Left colon (tissue), 2 donors: ENCODE measurements at regions not wholly inside any gene's neighbourhood (a gene's known extent, or its start where the extent isn't known, plus 50 kb on each side); places are given as distances from the start of the nearest gene placed in this dataset.
"Not testable (repeated sequence)": the region's sequence is repeated elsewhere in the genome, so short reads cannot be mapped to it uniquely, and the experiment has no call there.

Experiments
- ATAC-seq: fragments of 200-7000 bp; cut with Tn5 transposase; one replicate; pipeline ENCODE4 v1.9.1; 2020; ENCODE audit warnings: mild to moderate bottlenecking, moderate library complexity
- DNase-seq, 2 donors: peaks; one replicate each; pipeline ENCODE4 v3.0.0-alpha.2; 2020
- intact Hi-C, 2 donors: fragments of 100-400 bp; cut with DNase I in 1 of 2; cut with micrococcal nuclease in 1 of 2; formaldehyde crosslinking; loops; one replicate each; pipeline versions ENCODE4 v1.11.2 to v1.14.0; 2022; cut with DNase I, micrococcal nuclease
- donor health status: DM: no; HTN: no; CAD: no.
- donor health status: DM: yes; HTN: yes; CAD: no.

- DNase-seq, ATAC-seq, intact Hi-C loops: not testable (repeated sequence)
Observed at GRCh38 chr18:1785980-1786379, 785.3 kb downstream of the METTL4 start.

GRCh38 chr18:1796636-1797035 lies 774.7 kb downstream of the METTL4 start:
- intact Hi-C loops: no loop called here
- ATAC-seq (no peak), DNase-seq (no peak)

DNA sequence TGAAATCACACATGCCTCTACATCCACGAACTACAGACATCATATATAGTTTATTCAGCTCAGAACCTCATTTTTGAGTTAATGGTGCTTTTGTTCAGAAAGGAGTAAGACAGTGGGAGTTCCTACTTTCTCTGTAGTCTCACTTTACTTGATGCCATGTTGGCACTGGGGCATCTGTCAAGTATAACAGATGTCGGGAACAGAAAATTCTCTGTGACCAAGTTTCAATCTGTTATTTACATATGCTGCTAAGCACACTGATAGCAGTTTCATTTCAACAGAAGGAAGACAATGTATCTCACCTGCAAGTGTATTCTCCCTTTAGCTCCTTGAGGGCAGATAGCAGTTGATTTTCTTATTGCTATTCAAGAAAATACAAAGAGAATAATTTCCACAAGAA lies 774.1 kb downstream of the METTL4 start:
- ATAC-seq: no peak
- intact Hi-C loops: no loop called here
- DNase-seq: no peak

DNA sequence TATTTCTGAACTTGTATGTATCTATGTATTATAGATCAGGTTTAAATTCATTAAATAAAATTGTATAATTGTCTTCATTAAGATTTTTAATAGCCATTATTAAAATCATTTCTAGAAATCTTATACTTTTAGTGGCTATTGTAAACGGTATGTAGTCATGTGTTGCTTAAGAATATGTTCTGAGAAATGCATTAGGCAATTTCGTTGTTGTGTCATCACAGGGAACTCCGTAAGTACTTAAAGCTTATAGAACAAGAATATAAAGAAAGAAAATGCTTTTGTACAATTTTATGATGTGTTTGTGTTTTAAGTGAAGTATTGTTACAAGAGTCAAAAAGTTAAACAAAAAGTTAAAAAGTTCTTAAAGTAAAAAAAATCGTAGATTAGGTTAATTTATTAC lies 765.8 kb downstream of the METTL4 start:
- DNase-seq (no peak), ATAC-seq (no peak)
- intact Hi-C loops: no loop called here

DNA sequence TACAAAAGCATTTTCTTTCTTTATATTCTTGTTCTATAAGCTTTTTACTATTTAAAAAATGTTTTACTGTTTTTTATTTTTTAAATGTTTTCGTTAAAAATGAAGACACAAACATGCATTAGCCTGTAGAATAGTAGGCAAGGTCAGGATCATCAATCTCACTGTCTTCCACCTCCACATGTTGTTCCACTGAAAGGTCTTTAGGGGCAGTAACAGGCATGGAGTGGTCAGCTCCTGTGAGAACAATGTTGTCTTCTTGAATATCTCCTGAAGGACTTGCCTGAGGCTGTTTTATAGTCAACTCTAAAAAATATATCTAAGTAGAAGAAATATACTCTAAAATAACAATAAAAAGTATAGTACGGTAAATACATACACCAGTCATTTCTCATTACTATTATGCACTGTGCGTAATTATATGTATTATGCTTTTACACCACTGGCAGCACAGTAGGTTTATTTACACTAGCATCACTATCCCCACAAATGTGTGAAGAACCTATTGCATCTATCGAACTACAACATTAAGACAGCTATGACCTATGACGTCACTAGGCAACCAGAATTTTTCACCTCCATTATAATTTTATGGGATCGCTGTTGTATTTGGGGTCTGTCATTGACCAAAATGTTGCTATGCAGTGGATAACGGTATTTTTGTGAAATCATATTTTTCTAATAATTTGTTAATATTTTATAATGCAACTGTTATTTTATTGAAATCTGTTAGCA lies 764.3 kb downstream of the METTL4 start:
- intact Hi-C loops: no loop called here
- no peak for ATAC-seq
- no peak for DNase-seq

- ATAC-seq: no peak
- intact Hi-C loops: no loop called here
- DNase-seq: no peak
Observed at GRCh38 chr18:1811282-1811681, 760.0 kb downstream of the METTL4 start.

DNA sequence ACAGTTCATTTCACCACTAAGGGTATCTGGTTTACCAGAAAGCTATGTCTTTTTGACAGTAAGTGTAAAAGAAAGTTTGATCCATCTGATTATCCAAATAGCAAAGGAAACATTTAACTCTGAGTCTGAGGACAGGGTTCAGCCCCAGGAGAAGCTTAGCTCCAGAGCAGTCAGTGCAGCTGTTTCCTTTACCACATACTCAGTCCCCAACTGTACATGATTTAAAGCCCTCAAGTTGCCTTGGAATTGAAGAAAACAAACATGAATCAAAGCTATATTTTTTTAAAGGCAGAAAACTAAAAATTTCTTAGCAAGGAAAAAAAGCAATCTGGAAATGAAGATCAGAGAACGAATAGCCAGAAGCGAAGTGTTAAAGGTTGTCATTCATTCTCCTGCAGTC lies 746.0 kb downstream of the METTL4 start:
- DNase-seq (no peak), ATAC-seq (no peak)
- intact Hi-C loops: no loop called here

DNA sequence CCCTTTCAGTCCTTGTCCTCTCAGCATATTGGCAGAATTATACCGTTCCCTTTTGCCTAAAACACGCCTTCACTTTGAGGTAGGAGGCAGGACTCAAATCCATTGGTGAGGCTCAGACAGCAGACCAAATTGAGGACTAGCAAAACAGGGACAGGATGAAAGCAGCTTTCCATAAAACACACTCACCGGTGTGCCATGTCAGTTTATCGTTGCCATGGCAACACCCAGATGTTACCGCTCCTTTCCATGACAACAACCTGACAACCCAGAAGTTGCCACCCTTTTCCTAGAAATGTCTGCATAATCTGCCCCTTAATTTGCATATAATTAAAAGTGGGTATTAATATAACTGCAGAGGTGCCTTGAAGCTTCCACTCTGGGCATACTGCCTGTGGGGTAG lies 730.4 kb downstream of the METTL4 start:
- intact Hi-C loops: no loop called here
- no peak for DNase-seq
- ATAC-seq: no peak

DNA sequence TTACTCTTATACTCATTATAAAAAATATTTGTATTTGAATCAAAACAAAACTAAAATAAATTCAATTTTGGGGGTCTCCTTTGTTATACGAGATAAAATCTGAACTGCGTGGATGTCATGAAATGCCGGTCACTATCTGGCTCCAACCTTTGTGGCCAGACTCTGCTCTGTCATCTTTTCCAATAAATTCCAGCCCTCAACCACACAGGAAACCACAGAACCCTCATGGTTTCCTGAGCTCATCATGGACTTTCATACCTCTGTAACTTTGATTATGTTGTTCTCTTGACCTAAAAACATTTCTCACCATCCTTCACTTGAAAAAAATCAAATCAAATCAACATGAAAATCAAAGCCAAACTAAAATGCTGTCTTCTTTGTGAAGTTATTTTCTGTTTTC lies 724.7 kb downstream of the METTL4 start:
- no peak for ATAC-seq

DNA sequence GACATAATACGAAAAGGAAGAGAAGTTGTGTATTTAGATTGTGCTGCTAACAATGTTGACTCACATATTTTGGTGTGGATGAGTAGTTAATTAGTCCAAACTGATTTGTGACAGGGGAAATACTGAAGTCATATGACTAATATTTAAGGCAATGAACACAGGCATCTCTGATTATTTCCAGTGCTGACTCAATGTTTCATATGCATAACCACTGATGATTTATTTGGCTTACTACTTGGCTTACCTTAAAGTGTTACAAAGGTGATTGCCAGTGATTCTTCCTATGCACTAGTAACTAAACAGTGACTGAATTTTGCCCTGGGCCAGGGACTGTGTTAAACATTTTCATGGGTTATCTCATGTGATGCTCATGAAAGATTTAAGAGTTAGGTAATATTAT lies 722.6 kb downstream of the METTL4 start:
- intact Hi-C loops: no loop called here
- no peak for ATAC-seq
- no peak for DNase-seq

More for the DNA sequence above, 724.7 kb downstream of the METTL4 start:
- intact Hi-C loops: no loop called here
- no peak for DNase-seq

- DNase-seq: no peak
- intact Hi-C loops: no loop called here
- ATAC-seq: no peak
Observed at GRCh38 chr18:1849386-1849785, 721.9 kb downstream of the METTL4 start.

DNA sequence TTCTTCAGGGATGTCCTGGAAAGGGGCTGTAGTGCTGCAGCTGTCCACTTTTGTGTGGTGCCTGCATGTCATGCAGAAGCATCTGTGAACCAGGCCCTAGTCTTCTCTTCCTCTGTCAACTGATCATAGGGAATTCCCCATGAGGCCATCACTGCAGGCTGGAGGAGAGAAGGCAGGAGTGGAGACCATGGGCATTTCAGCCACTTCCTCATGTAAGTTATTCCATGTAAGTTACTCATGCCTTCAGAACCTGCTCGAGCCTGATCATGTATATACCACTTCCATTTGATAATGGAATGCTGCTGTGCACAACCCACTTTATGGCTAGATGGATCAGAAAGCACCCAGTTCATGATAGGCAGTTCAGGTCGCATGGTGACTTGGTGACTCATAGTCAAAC lies 714.0 kb downstream of the METTL4 start:
- DNase-seq, intact Hi-C loops, ATAC-seq: not testable (repeated sequence)

DNA sequence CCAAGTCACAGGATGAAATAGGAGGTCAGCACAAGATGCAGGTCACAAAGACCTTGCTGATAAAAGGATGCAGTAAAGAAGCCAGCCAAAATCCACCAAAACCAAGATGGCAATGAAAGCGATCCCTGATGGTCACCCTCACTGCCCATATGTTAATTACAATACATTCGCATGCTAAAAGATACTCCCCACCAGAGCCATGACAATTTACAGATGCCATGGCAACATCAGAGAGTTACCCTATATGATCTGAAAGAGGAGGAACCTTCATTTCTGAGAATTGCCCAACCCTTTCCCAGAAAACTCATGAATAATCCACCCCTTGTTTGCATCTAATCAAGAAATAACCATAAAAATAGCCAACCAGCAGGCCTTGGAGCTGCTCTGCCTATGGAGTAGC lies 709.8 kb downstream of the METTL4 start:
- ATAC-seq: no peak
- intact Hi-C loops: no loop called here

GRCh38 chr18:1865869-1866268 lies 705.4 kb downstream of the METTL4 start:
- intact Hi-C loops: no loop called here
- ATAC-seq (no peak), DNase-seq (no peak)

More for the DNA sequence above, 709.8 kb downstream of the METTL4 start:
- DNase-seq: no peak

- DNase-seq: no peak
- ATAC-seq: no peak
- intact Hi-C loops: no loop called here
Observed at GRCh38 chr18:1872274-1872673, 699.0 kb downstream of the METTL4 start.

- DNase-seq (no peak), ATAC-seq (no peak)
- intact Hi-C loops: no loop called here
Observed at GRCh38 chr18:1875219-1875618, 696.1 kb downstream of the METTL4 start.

GRCh38 chr18:1884623-1885022 lies 686.7 kb downstream of the METTL4 start:
- ATAC-seq (no peak), DNase-seq (no peak)
- intact Hi-C loops: no loop called here

DNA sequence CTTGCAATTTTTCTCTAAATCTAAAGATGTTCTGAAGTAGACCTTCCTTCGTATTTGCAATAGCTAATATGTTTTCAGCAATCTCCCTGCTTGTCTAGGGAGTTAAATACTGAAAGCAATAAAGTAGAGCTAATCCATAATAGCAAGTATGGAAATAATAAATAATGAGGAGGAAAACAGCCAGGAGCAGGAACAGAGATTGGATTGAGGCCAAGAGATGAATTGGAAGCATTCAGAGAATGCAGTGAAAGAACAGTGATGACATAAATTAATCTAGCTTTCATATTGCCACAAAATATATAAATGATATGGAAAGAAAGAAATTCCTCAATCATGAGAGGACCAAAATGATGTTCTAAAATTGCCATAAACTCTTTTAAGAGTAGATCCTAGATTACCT lies 679.7 kb downstream of the METTL4 start:
- intact Hi-C loops: no loop called here

GRCh38 chr18:1892191-1892590 lies 679.1 kb downstream of the METTL4 start:
- DNase-seq (no peak), ATAC-seq (no peak)
- intact Hi-C loops: no loop called here

More for the DNA sequence above, 679.7 kb downstream of the METTL4 start:
- ATAC-seq (no peak), DNase-seq (no peak)

- no peak for DNase-seq
- no peak for ATAC-seq
- intact Hi-C loops: no loop called here
Observed at GRCh38 chr18:1895456-1896185, 675.7 kb downstream of the METTL4 start.

DNA sequence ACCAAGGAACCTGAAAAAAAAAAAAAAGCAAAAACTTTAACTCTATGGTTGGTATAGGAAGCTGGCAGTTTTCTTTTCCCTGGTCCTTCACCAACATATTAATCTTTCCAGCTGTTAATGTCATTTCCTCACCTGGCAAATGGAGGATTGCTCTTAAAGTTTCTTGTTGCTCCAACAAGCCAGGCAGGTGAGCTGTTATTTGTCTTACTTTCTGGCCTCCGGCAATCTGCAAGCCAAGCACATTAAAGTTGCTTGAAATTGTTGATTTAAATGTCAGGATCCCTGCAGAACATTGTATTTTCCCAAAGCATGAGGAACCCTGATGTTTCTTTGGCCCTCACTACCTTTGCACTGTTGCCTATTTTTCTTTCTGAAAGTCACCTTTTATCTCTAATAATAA lies 664.9 kb downstream of the METTL4 start:
- ATAC-seq (no peak), DNase-seq (no peak)
- intact Hi-C loops: no loop called here
